GM19467 (cell line): ENCODE measurements at regions not wholly inside any gene's neighbourhood (a gene's known extent, or its start where the extent isn't known, plus 50 kb on each side); places are given as distances from the start of the nearest gene placed in this dataset.
"Not testable (repeated sequence)": the region's sequence is repeated elsewhere in the genome, so short reads cannot be mapped to it uniquely, and the experiment has no call there.

Source experiments
- ATAC-seq: cut with Tn5 transposase; IDR thresholded peaks from one replicate; pipeline ENCODE4 v1.9.1; 2021; ENCODE audit warnings: mild to moderate bottlenecking, moderate library complexity; ENCODE audit not compliant: unreplicated experiment

DNA sequence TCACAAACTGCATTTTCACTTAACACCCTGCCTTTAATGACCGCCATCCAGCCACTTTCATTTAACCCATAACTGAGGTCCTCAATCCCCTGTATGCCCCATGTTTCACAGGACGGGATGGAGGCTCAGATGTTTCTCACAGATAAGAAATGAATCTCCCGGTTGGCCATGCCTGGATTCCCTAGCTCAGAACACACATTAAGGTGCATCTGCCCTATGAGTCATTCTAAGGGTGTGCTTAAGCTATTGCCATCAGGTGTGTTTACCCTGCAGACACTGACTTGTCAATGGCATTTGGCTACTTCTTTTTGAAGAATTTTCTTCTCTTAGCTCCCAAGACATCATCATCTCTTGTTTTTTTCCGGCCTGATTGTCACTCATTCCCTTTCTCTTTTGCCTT, 222.6 kb upstream of the SMIM31 start:
- ATAC-seq = no peak

- ATAC-seq = no peak
These were observed 217.1 kb upstream of the SMIM31 start for GRCh38 chr4:164536814-164537213.

GRCh38 chr4:164538097-164538496, 215.8 kb upstream of the SMIM31 start:
- no peak for ATAC-seq

DNA sequence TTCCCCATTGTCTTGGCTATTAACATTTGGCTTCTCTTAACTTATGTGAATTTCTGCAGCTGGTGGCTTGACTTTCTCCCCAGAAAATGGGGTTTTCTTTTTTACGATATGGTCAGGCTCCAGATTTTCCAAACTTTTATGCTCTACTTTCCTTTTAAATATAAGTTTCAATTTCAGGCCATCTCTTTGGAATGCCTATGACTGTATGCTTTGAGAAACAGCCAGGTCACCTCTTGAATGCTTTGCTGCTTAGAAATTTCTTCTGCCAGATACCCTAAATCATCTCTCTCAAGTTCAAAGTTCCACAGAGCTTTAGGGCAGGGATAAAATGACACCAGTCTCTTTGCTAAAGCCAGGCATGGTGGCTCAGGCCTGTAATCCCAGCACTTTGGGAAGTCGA, 212.9 kb upstream of the SMIM31 start:
- no peak for ATAC-seq

DNA sequence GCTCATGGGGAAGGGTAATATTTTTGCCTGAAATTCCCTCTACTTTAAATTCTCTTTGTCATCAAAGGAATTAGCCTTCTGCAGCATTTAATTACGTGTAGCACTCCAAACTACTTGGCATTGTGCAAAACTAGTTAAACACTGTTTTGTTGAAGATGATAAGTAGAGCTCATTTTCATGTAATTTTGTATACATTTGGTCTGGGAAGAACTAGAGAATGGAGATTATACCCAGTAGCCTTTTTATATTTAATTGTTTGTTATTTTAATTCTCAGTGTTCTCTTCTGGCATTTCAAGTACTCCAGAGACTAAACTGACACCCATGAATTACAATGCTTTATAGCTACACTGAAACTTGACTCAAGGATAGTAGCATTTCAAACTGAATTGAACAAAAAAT, 211.5 kb upstream of the SMIM31 start:
- no peak for ATAC-seq

DNA sequence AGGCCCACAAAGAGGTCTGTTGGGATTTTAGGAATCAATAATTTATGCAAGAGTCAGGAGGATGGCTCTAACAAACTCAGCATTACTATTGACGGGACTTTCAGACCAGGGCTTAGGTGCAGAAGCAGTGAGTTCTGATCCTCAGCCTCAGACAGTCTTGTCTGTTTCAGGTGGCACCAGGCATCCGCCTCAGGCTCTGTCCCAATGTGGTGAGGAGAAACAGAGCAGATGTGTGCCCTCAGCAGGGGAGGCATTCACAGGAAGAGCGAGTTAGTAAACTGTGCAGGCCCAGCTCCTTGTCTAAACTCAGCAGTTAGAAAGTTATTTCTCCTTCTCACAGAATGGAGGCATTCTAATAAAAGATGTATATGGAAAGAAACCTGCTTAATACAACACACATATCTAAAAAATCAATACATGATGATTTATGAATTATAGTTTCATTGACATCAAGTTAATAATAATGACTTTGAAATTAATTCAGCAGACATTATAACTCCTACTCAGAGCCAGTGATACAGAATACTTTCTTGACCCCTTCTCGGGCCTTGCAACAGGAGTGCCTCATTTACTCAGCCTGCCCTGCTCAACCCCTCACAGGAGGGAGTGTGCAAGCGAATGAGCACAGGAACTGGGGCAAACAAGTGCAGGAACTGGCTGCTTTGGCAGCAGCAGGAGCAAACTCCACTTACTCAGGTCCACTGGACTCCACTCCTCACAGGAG, 202.8 kb upstream of the SMIM31 start:
- no peak for ATAC-seq

DNA sequence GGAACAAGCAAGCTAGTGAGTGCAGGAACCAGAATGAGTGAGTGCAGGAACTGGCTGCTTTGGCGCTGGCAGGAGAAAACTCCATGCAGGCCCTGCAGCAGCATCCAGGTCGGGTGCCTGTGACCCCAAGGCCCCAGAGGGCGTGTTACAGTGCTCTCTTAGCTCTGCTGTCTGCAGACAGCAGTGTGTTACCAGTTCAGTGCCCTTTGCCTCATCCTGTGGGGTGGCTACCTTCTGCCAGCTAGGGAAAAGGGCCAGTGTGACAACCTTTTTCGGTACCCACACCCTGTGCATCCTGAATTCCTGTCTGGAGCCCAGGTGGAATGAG, 202.3 kb upstream of the SMIM31 start:
- no peak for ATAC-seq

DNA sequence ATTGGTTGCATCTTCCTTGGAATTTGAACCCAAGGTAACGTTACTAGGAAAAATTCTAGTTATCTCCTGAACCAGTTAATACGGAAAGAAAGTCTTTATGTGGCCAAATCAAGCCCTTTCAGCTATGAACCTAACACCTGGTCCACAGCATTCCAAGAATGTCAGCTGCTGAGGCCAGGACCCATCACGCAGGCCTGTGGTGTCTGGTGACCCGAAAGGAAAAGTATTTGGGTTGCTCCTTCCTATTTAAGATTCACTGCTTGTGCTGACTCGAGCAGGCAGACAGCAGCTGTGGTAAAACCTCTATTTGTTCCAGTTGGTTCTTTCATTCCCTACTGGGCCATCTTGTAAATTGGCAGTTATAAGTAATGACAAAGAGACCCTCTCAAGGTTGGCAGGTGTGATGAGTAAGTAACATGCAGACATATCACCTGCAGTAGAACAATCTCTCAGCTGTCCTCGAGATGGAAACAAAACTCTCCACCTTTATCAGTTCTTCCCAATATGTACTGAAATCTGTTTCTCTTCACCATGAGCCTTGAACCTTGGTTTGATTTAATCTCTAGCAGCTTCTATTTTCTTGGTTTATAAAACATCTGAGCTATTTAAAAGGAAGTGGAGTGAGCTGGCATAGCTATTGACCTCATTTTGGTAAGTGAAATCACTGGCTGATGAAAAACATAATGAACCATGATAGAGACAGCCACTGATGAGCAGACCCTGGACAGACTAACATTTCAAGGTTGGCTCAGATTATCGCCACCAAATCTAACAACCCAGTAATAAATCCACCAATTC, 182.1 kb upstream of the SMIM31 start:
- ATAC-seq = no peak

- ATAC-seq = no peak
These were observed 181.1 kb upstream of the SMIM31 start for GRCh38 chr4:164572877-164573279.

DNA sequence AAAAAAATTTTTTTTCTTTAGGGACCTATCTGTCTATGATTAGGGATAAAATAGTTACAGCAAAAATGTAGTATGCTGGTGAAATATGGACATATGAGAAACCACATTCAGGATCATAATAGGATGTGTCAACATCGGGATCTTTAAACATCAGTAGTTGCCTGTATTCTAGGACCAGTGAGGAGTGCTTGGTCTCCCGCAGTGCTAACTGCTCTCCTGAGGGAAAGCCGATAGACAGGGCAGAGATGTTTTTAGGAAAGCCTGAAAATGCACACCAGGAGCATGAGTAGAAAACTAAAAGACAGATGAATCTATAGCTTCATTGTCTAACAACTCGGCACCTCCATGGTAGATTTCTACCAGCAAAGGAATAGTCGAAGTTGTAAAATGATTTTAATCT, 178.1 kb upstream of the SMIM31 start:
- no peak for ATAC-seq

DNA sequence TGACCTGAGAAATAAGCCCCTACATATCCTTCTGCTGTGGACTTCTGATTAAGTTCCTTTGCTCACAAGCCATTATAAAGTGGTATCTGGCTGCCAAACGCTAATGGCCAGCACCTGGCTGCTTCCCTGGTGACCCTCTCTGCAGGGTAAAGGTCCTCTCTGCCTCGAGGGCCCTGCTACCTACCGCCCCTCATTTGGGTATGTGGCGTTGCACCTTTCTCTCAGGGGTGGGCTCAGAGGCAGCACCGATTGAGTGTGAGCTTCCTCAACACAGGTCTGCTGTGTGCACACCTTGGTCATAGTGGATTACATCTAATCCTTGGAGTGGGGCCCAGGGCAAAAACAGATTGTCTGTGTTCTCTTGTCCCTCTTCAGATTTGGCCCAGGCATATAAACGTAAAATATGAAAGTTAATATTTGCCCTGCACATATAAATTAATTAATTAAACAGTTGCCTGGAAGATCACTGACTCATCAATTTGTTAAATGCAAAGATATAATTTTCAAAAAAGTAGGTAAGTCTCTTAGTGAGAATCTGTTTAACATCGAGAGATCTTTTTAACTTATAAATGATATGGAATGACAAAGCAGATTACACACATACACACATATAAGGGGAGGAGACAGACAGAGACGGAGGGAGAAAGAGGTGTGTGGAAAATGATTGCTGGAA, 174.5 kb upstream of the SMIM31 start:
- no peak for ATAC-seq

GRCh38 chr4:164591666-164592065, 162.3 kb upstream of the SMIM31 start:
- no peak for ATAC-seq

GRCh38 chr4:164595751-164596150, 158.2 kb upstream of the SMIM31 start:
- ATAC-seq = no peak

DNA sequence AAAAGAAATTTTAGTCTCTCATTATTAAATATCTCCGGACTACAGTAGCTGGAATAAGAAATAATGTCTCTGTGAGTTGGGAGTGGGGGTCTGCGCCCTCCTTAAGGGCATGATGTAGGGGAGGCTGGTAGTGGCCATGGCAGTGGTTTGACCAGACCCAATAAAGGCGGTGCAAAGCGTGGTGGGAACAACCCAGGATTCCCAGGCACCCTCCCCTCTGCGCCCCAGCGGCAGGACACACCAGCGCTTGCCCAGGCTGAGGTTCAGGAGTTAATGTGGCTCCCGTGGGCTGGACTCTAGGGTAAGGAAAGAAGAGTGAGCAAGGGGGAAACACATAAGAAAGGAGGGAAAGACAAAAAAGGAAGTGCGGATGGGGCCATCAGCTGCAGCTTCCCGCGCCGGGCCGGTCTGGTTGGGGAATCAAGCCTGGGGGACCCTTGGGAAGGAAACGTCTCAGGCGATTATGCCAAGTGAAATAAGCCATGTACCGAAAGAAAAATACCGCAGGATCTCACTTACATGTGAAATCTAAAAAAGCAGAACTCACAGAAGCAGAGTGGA, 157.5 kb upstream of the SMIM31 start:
- ATAC-seq = no peak

- ATAC-seq = no peak
These were observed 157.0 kb upstream of the SMIM31 start for GRCh38 chr4:164596927-164597326.

- no peak for ATAC-seq
These were observed 152.3 kb upstream of the SMIM31 start for GRCh38 chr4:164601653-164602052.

GRCh38 chr4:164605791-164606190, 148.1 kb upstream of the SMIM31 start:
- ATAC-seq = not testable (repeated sequence)

- ATAC-seq = peak; percentile 95
These were observed 147.5 kb upstream of the SMIM31 start for GRCh38 chr4:164606478-164606877.

- no peak for ATAC-seq
These were observed 140.7 kb upstream of the SMIM31 start for GRCh38 chr4:164613256-164613655.

- no peak for ATAC-seq
These were observed 140.1 kb upstream of the SMIM31 start for GRCh38 chr4:164613792-164614191.

GRCh38 chr4:164614329-164614728, 139.6 kb upstream of the SMIM31 start:
- ATAC-seq = no peak

DNA sequence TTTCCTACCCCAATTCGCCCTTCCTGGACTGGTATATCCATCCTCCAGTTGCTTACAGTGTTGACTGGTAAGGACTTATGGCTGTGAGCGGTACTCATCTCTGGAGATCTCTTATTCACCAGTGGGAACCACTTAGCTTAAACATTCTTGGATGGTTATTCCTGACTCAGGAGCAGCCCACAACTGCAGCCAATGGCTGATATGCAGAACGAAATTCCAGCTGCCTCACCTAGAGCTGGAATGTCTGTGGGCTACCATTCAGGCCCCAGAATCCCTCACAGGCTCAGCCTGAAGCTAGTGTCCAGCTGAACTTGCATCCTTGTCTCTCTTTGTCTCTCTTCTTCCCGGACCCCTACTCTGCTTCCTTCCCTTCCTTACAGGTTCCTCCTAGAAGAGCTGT, 138.9 kb upstream of the SMIM31 start:
- ATAC-seq = no peak
